Stimulated activated naive CD8-positive, alpha-beta T cell treated with anti-CD3 and anti-CD28 coated beads, Interleukin-15, Interleukin-2, amounts not matched to agents 100 U/mL and 50 U/mL, for 24 hours (primary cell): ENCODE measurements at regions not wholly inside any gene's neighbourhood (a gene's known extent, or its start where the extent isn't known, plus 50 kb on each side); places are given as distances from the start of the nearest gene placed in this dataset.
"Not testable (repeated sequence)": the region's sequence is repeated elsewhere in the genome, so short reads cannot be mapped to it uniquely, and the experiment has no call there.

Experiments
- ATAC-seq: fragments of 150-1000 bp; cut with Tn5 transposase; one replicate; pipeline ENCODE4 v1.10.0; 2021
- DNase-seq: peaks from one replicate; pipeline ENCODE4 v3.0.0; 2021

DNA sequence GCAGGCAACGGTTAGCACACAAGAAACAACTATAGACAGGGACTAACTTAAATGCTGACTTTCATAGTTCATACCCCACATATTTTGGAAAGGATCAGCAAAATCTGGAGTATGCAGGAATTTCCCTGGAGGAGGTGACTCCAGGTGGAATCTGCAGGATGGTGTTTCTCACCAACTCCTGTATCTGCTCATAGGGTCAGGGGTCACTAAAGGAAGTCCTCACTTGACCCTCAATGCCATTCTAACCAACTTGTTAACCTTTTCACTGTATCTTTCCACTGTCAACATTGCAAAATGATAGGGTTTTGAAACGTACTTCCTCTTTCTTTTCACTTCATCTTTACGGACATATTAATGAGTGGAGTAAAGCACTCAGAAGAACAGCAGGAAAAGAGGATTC lies 207.0 kb upstream of the CXCR4 start:
- DNase-seq = no peak

DNA sequence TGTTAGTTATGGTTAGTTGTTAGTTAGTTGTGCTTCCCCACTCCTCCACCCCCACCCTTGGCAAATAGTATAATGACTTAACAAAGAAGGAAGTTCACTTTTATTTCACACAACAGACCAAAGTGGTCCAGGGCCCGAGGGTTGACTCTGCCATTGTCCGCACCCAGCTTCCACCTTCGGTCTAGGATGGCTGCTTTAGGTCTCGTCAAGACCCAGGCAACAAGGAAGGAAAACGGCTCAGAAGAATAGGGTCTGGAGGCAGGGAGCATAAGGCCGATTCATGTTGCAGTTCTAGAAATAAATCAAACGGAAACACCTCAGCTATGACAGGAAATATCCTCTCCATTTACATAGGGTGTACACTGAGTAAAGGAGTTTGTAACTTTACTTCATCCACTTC lies 206.0 kb upstream of the CXCR4 start:
- ATAC-seq (no peak), DNase-seq (no peak)

More for the DNA sequence above, 207.0 kb upstream of the CXCR4 start:
- no peak for ATAC-seq

DNA sequence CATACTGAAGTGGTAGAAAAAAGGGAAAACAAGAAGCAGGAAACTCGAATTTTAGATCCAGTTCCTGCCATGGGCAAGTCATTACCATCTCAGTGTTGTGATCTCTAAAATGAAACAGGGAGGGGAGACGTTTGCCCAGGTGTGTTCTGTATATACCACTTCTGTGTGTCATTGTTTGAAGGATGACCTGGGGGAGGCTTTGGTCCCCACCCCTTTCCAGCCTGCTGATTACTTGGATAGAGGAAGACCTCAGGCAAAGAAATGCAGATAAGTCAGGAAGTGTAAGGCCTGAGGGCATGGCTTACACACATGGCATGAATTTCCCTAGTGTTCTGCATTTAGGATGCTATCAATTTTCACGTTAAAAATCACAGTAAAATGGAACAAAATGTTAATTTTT lies 205.2 kb upstream of the CXCR4 start:
- ATAC-seq (no peak), DNase-seq (no peak)

DNA sequence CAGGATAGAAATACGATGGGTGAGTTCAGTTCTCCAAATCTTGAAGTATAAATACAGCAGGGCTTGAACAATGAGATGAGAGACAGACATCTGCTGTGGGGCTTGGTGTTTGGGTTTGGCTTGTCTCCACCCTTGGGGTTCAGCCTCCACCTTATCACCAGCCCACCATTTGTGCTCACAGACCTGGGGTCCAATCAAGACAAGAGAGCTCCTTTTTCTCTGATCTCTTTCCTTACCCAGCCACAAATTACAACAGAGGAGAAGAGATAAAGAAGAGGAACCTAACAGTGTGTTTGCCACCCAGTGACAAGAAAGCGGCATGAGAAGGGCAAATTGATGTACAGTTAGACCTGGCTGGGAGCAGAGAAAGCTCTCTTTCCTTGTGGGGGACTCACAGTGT lies 204.5 kb upstream of the CXCR4 start:
- no peak for ATAC-seq
- DNase-seq = no peak

DNA sequence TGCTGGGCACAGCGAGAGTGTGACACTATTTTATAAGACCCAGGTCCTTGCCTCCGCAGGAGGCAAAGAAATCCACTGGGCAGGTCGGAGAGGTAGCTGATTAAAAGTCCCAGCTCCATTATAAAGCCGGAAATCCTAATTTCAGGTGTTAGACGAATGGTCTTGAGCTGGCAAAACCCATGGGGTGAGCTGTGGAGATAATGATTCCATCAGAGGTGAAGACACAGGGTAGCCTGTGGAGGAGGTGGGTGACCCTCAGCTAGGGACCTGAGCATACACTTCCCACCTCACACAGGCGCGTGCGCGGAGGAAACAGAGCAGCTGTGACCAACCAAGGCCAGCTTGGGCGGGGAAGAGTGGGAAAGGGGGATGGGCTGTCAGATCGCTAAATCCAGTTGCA lies 201.7 kb upstream of the CXCR4 start:
- DNase-seq = no peak
- peak; percentile 13 for ATAC-seq

DNA sequence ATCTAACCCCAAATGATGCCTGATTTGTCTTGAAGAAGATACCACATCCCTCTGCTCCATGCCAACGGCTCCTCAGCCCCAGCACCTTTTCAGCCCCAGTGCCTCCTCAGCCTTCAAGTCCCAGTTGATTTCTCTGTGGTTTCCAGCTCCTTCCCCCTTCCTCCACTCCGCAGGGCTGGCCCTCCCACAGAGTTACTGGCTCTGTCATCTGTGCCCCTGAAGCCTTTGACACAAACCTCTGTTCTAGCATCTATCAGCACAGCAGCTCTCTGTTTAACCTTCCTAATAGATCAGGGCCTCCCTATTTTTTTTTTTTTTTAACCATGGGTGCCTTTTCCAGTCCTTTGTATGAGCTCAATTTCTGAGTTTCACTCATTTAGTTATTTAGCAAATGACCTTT lies 201.3 kb upstream of the CXCR4 start:
- peak; percentile 57 for DNase-seq

DNA sequence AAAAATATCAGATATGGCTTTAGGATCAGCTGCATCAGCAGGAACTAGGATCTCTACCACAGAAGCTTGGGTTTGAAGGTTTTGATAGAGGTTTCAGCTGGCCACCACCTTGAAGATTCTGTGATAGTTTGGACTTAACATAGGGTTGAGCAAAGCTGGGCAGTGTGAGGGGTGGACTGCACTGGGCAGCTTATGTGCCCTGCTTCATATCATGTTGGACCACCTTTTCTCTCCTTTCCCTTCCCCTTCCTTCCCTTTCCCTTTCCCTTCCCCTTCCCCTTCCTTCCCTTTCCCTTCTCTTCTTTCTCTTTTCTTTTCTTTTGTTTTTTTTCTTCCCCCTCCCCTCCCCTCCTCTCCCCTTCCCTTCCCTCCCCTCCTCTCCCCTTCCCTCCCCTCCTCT lies 196.3 kb upstream of the CXCR4 start:
- ATAC-seq (no peak), DNase-seq (no peak)

More for the DNA sequence above, 201.3 kb upstream of the CXCR4 start:
- ATAC-seq = peak; percentile 76

DNA sequence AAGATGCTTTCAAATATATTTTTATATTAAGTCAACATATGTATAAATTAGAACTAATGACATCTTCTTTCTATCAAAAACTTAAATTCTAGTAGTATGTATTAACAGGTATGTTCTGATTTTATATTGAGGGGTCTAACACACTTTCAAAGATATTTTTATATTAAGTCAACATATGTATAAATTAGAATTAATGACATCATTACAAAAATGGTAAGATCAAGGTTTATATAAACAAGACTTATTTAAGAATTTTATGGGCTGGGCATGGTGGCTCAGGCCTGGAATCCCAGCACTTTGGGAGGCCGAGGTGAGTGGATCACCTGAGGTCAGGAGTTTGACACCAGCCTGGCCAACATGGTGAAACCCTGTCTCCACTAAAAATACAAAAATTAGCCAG lies 194.6 kb upstream of the CXCR4 start:
- DNase-seq, ATAC-seq: not testable (repeated sequence)

DNA sequence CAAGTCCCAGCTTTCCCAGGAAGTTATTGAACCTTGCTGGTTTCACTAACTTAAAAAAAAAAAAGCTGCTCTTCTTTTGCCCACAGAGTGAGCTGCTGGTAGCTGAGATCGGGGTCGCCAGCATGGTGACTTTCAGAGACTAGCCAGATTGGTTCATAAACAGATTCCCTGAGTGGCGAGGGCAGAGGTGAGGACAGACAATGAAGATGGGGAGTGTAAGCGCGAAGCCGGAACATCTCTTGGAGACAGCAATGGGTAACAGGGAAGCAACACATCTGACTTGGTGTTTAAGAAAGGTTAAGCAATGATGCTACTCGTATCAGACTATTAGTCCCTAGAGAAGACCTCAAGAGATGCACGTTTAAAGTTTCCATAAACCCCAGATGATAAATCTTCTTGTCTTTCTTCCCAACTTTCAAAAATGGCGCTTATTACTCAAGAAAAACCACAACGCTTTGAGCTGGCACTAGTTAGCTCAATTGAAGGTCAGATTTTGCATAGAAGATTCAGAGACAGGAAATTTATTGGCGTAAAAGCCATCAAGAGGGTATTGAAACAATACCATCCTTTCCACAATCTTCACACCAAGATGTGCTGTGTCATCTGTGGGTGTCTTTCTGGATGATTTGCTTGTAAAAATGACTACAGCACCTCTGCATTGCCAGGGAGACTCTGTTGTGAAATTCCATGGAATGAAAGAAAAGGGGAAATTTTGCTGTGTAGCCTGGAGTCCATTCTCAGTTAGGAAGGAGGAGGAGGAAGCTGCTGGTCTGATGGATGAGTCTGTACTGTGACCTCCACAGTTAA lies 193.1 kb upstream of the CXCR4 start:
- ATAC-seq (peak; percentile 85), DNase-seq (peak; percentile 27)

DNA sequence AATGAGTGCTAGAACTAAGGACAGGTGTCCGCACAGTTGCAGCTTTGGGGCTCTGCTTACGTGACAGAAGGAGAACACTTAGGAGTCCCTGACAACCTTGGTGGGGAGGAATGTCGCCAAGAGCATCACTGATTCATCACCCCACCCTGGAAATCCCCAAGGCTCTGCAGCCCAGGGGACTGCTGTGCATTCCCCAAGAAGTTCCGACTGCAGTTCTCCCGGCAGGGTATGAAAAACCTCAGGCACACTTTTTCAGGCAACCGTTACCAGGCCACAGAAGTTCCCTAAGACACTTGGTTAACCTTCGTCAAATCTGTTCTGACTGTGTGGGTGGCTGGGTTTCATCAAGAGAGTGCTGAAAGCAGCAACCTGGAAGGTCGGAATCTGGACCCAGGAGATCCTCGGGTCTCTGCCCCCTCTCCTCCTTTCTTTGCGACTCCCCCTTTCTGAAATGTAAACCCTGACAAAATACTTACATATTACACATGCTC lies 192.1 kb upstream of the CXCR4 start:
- ATAC-seq (peak; percentile 24), DNase-seq (peak; percentile 51)

DNA sequence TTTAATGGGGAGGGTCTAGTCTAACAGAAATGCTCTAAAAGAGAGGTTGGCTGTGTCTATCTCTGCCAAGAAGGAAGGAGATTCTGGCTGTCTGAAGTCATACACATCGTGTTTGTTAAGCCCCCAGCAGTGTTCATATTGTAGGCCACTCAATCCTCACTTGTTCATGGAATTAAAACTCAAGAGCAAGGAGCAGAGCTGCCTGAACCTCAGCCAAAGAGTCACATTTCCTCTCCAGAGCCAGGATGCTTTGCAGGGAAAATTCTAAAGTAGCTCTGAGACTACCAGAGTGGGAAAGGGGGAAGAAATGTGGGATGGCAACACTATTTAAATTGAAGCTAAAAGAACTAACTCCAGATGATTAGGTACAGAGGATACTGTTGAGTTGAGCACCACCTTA lies 190.7 kb upstream of the CXCR4 start:
- ATAC-seq (no peak), DNase-seq (no peak)

DNA sequence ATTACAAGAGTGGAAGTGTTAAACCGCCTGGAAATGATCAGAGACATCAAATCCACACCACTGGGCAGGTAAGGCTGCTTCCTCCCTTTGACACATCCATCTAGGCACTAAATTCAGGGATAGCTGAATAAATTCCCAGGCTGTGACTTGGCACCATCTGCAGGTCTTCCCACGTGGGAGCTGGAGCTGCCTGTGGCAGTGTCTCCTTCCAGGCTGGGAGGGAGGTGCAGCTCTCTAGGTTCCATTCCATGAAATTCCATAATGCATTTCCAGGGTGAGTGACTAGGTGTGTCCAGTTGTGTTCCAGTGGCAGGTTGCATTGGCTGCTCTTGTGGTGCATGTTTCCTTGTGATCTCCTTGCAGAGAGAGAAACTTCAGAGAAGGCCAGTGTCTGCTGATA lies 188.9 kb upstream of the CXCR4 start:
- no peak for ATAC-seq
- no peak for DNase-seq

DNA sequence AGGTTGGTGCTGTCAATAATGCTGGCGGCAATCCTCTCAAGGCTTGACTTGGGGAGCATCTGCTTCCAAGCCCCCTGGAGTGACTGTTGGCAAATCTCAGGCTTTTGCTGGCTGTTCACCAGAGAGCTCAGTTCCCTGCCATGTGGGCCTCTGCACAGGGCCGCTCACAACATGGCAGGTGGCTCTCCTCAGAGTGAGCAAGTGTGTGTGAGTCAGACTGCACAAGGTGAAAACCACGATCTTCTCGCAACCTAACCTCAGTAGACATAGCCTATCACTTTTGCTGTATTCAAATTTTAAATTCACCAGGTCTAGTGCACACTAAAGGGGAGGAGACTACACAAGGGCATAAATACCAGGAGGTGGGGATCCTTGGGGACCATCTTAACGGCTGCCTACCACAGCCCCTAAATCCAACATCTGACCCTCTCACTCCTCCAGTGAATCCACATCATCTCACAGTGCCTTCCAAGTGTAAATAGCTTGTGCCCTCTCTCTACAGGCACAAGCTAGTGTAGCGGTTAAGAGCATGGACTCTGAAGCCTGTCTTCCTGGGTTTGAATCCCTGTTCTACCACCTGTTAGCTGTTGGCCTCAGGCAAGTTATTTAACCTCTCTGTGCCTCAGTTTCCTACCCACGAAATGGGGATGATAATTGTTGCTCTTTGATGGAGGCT lies 187.7 kb upstream of the CXCR4 start:
- DNase-seq = peak; percentile 73

DNA sequence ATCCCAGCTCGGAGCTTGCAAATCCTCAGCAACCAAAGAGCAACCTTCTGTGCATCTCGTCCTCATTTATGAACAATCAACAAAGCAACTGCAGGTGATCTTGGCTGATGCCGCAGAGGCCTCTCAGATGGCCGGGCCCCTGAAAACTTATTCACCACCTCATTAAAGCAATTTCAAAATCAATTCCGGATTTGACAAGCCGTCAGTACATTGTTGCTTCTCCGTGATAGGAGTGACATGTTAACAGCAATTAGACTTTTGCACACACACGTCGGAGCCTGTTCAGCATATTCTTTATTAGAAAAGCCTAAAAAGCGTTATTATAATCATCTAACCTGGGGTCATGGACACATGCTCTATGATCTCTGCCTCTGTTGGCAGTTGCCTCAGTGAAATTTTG lies 183.1 kb upstream of the CXCR4 start:
- no peak for ATAC-seq

More for the DNA sequence above, 187.7 kb upstream of the CXCR4 start:
- ATAC-seq = peak; percentile 99

DNA sequence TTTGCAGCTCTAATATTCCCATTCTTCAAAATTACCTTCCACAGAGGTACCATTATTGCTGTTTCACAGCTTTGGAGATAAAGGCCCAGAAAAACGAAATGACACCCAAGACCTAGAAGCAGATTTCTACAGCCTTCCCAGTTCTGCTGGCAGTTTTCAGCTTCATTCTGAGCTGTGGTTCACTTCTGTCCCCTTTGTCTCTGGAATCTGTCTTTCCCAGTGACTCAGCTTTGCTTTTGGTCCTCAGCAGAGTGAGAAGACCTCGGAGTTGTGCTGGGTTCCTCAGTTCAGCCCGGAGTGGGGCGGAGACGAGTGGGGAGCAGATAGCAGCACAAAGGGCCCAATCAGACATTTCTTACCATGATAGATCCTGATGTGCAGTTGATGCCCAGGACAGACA lies 180.7 kb upstream of the CXCR4 start:
- ATAC-seq (no peak), DNase-seq (no peak)

More for the DNA sequence above, 183.1 kb upstream of the CXCR4 start:
- no peak for DNase-seq

DNA sequence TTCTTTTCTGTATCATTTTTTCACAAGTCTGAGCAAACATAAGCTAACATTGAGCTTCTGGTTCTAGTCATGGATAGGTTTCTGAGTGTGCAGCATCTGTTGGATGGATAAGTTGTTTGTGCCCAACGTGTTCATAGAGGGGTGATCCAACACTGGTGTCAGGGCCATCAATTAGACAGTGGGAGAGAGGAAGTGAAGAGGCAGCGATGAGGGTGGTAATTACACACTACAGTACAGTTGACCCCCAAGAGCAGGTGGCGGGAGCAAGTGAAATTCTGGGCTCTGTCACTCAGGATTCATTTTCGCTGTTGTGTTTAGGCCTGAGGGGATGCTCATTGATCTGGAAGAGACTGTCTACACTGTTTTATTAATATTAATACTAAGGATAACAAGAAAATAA lies 180.0 kb upstream of the CXCR4 start:
- DNase-seq (no peak), ATAC-seq (no peak)

DNA sequence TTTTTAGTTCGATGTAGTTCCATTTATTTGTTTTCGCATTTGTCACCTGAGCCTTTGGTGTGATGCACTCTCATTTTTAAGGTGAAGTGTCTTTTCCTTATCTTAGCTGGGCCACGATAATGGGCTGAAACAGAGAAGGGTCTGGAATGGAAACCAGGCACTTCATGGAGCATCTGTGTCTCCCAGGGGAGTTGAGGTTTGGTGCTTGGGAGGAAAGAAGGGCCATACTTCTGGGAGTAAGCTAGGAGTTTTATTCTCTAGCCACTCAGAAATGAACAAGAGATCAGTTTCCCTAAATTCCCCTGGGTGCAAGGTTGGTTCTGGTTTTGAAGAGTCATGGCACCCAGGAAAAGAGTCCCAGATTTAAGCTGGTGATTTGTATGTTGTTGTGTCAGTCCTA lies 179.4 kb upstream of the CXCR4 start:
- no peak for ATAC-seq

DNA sequence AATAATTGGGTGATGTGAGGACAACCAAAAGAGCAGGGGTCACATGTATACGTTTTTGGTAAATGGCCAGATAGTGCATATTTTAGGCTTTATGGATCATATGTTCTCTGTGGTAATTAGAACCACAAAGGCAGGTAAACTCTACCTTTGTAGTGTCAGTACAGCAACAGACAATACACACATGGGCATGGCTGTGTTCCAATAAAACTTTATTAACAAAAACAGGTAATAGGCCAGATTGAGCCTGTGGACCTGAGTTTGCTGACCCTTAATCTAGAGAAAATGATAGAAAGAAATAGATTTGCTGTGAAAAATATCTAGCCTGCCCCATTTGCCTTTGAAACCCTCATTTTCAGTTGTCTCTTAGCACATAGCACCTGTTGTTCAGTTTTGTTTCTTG lies 177.2 kb upstream of the CXCR4 start:
- DNase-seq (no peak), ATAC-seq (no peak)

More for the DNA sequence above, 179.4 kb upstream of the CXCR4 start:
- DNase-seq = no peak

DNA sequence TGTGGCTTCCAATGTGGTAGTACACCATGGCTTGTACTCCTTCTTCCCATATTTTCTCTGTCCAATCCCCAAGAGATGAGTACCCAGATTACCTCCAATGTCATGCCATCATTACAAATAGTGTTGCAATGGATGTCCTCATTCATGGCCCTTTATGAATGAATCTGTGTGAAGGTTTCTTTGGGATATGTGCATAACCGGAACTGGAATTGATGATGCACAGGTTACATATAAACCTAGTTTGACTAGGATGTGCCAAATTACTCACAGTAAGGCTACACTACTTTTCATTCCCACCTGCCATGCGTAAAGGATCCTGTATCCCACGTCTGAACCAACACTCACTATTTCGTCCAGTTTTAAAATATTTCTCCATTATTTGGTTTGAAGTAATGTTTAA lies 173.9 kb upstream of the CXCR4 start:
- ATAC-seq (no peak), DNase-seq (no peak)

DNA sequence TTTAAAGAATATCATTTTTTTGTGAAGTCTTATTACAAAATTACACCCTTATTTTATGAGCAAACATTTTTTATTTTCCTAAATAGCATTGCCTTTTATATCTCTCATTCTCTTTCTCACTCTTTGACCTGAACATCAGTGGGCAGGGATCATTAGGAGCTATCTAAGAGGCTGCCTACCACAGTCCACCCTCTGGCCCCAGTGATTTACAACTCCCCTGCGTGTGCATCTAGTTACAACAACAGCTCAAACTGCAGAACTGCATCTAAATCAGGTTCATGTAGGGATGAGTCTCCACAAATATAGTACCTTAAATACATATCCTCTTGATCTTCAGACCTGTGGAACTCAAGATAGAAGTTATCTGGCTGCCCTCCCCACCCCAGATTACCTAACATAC lies 172.4 kb upstream of the CXCR4 start:
- ATAC-seq = no peak
- DNase-seq = no peak

DNA sequence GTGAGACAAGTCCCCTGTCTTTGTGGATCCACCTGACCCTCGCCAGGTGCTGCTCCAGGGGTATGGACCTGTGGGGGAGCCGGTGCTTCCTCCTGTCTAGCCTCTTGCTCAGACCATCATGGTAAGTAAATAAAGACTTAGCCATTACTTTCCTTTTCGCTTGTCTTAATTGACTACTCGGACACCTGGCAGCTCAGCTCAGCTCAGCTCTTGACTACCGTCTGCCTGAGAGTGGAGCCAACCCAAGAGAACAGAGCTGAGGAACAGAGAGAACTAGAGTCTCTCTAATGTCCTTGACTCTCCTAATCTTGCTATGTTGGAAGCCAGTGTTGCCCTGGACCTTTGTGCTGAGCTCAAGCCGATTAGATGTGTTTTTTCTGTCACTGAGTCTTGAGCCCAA lies 170.3 kb upstream of the CXCR4 start:
- ATAC-seq (no peak), DNase-seq (no peak)

DNA sequence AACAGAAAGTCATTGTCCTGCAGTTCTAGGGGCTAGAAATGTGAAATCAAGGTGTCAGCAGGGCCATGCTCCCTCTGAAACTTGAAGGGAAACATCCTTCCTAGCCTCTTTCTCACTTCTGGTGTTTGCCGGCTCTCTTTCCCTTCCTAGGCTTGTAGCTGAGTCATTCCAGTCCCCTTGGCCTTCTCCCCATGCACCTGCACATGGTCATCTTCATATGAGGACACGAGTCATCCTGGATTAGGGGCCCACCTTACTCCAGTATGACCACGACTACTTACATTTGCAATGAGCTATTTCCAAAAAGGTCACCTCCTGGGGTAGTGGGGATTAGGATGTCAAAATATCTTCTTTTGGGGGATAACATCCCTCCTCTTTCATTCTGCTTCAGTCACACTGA lies 168.5 kb upstream of the CXCR4 start:
- DNase-seq (no peak), ATAC-seq (peak; percentile 25)
